ENCODE measurements at regions not wholly inside any gene's neighbourhood (a gene's known extent, or its start where the extent isn't known, plus 50 kb on each side); places are given as distances from the start of the nearest gene placed in this dataset.
A peak's percentile ranks its signal among the peaks of the same experiment; 100 is the strongest.
"Not testable (repeated sequence)": the region's sequence is repeated elsewhere in the genome, so short reads cannot be mapped to it uniquely, and the experiment has no call there.

DNA sequence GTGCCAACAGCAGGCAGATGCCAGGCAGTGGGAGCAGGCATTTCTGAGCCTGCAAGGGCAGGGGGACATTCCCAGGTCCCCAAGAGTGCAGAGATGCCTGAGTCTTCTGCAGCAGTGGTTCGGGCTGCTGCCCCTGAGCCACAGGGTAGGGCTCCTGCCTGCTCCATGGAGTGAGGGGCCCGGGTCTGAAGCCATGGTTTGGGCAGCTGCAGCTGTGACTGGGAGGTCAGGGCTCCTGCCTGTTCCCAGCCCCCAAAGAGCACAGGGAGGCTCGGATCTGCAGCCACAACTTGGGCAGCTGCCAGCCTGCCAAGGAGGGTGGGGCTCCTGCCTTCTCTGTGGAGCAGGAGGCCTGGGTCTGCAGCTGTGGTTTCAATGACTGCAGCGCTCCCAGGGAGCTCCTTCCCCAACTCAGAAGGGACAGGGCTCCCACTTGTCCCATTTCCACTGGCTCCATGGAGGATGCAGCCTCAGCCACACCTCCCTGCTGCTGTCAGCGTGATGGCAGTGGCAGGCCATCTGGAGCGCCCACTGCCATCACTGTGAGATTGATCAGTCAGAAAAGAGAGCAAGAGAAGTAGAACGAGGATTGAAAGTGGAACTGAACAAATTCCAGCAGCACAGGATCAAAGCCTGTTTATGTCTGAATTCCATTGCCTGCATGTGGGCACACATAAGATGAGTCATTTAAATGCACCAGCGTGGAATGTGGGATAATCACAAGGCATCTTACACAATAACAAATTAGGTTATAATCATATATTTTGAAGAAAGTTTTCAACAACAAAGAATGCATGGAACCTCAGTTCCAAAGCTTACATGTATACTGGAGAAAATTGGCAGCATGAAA, 93.1 kb upstream of the CXorf51A start:
- Histone ChIP-seq H3K4me3 (ENCODE audit: control insufficient read depth in 1 of 7, extremely low read depth in 1 of 7, insufficient read depth in 4 of 7, low read depth in 2 of 7, low read length in 6 of 7) (no peak overlapping the region), H3K27ac (ENCODE audit: insufficient read depth in 1 of 2, low read depth in 1 of 2, low read length in 2 of 2, poor library complexity in 1 of 2, severe bottlenecking in 2 of 2) (no peak overlapping the region), H3K27me3 (replicated peaks in 2 of 5; ENCODE audit: control insufficient read depth in 4 of 5, insufficient read depth in 5 of 5, low read length in 4 of 5) (no peaks in the 10 kb centered on the region), H3K36me3 (ENCODE audit: control insufficient read depth in 4 of 4, insufficient read depth in 4 of 4, low read length in 3 of 4) (no peaks in the 10 kb centered on the region), H3K4me1 (ENCODE audit: control extremely low read depth in 1 of 4, control insufficient read depth in 4 of 4, insufficient read depth in 4 of 4, low read length in 3 of 4) (no peaks in the 10 kb centered on the region), H3K9me3 (ENCODE audit: control extremely low read depth in 1 of 5, control insufficient read depth in 4 of 5, insufficient read depth in 2 of 5, low read depth in 1 of 5, low read length in 4 of 5) (peaks cover 0 to 3% (median 0%) of the 10 kb centered on the region in 5 experiments)
- ChIA-PET POLR2A (no interaction called here), CTCF (no interaction called here)
- DNase-seq = no peak
- WGBS (ENCODE audit: insufficient coverage) = 79% methylated on average over 7 of the region's 8 CpGs

DNA sequence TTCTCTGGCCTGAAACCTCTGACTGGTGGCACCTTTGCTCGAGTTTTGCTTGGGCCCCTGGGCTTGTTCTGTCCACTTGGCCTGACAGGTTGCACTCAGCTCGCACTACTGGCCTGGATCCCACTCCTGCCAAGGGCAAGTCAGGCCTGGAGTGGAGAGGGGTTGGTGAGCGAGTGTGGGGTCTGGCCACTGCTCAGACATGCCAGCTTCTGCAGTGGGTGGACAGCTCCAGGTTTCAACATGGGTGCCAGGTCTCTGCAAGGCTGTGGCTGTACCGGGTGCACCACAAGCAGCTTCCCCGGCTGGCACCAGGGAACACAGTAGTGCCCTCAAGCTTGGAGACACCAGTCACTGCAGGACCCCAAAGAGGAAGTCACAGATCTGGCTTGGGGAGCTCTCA, 91.6 kb upstream of the CXorf51A start:
- Histone ChIP-seq H3K27ac (ENCODE audit: insufficient read depth in 1 of 2, low read depth in 1 of 2, low read length in 2 of 2, poor library complexity in 1 of 2, severe bottlenecking in 2 of 2) (no peak overlapping the region), H3K9me3 (ENCODE audit: control extremely low read depth in 1 of 5, control insufficient read depth in 4 of 5, insufficient read depth in 2 of 5, low read depth in 1 of 5, low read length in 4 of 5) (peaks cover 0 to 3% (median 0%) of the 10 kb centered on the region in 5 experiments), H3K4me1 (ENCODE audit: control extremely low read depth in 1 of 4, control insufficient read depth in 4 of 4, insufficient read depth in 4 of 4, low read length in 3 of 4) (no peaks in the 10 kb centered on the region), H3K36me3 (ENCODE audit: control insufficient read depth in 4 of 4, insufficient read depth in 4 of 4, low read length in 3 of 4) (no peaks in the 10 kb centered on the region), H3K27me3 (replicated peaks in 2 of 5; ENCODE audit: control insufficient read depth in 4 of 5, insufficient read depth in 5 of 5, low read length in 4 of 5) (no peaks in the 10 kb centered on the region), H3K4me3 (ENCODE audit: control insufficient read depth in 1 of 7, extremely low read depth in 1 of 7, insufficient read depth in 4 of 7, low read depth in 2 of 7, low read length in 6 of 7) (no peak overlapping the region)
- 83% methylated on average over 3 of the region's 5 CpGs for WGBS (ENCODE audit: insufficient coverage)
- no peak for DNase-seq
- CTCF ChIA-PET = no interaction called here
- POLR2A ChIA-PET = no interaction called here

DNA sequence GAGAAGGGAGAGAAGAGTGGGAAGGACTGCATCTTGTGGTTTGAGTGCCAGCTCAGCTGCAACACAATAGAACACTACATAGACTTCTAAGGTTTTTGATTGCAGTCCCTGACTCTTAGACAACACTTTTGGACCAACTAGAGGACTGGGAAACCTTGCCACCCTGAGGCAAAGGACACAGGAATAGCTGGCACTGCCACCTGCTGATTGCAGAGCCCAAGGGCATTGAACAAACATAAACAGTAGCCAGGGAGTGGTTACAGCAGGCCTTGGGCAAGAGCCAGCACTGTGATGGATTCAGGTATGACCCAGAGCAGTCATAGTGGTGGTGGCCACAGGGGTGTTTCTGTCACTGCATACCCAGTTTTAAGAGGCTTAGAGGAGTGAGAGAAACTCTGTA, 72.5 kb upstream of the CXorf51A start:
- no peak overlapping the region for H3K27ac ChIP-seq (ENCODE audit: insufficient read depth in 1 of 2, low read depth in 1 of 2, low read length in 2 of 2, poor library complexity in 1 of 2, severe bottlenecking in 2 of 2)
- H3K27me3 ChIP-seq (replicated peaks in 2 of 5; ENCODE audit: control insufficient read depth in 4 of 5, insufficient read depth in 5 of 5, low read length in 4 of 5) = no peaks in the 10 kb centered on the region
- no peak for DNase-seq
- H3K36me3 ChIP-seq (ENCODE audit: control insufficient read depth in 4 of 4, insufficient read depth in 4 of 4, low read length in 3 of 4) = no peaks in the 10 kb centered on the region
- peaks cover 0 to 2% (median 0%) of the 10 kb centered on the region in 5 experiments for H3K9me3 ChIP-seq (ENCODE audit: control extremely low read depth in 1 of 5, control insufficient read depth in 4 of 5, insufficient read depth in 2 of 5, low read depth in 1 of 5, low read length in 4 of 5)
- ChIA-PET CTCF (no interaction called here), POLR2A (no interaction called here)
- H3K4me1 ChIP-seq (ENCODE audit: control extremely low read depth in 1 of 4, control insufficient read depth in 4 of 4, insufficient read depth in 4 of 4, low read length in 3 of 4) = no peaks in the 10 kb centered on the region
- H3K4me3 ChIP-seq (ENCODE audit: control insufficient read depth in 1 of 7, extremely low read depth in 1 of 7, insufficient read depth in 4 of 7, low read depth in 2 of 7, low read length in 6 of 7) = no peak overlapping the region

DNA sequence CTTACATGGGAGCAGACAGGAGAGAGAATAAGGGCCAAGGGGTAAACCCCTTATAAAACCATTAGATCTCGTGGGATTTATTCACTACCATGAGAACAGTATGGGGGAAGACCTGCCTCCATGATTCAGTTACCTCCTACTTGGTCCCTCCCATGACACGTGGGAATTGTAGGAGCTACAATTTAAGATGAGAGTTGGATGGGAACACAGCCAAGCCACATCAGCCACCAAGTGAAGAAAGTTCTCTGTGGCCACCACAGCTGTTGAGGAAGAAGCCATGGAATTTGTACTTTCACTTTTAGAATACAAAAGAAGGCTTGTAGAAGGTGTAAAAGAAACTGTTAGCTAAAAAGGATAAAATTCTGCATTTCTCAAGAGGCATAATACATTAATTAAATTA, 67.0 kb upstream of the CXorf51A start:
- WGBS (ENCODE audit: insufficient coverage) = 33% methylated on average over 1 of the region's 2 CpGs
- peak in 1 of 3 donors; percentile 4 for DNase-seq
- H3K36me3 ChIP-seq (ENCODE audit: control insufficient read depth in 4 of 4, insufficient read depth in 4 of 4, low read length in 3 of 4) = no peaks in the 10 kb centered on the region
- POLR2A ChIA-PET = no interaction called here
- no peaks in the 10 kb centered on the region for H3K4me1 ChIP-seq (ENCODE audit: control extremely low read depth in 1 of 4, control insufficient read depth in 4 of 4, insufficient read depth in 4 of 4, low read length in 3 of 4)
- H3K9me3 ChIP-seq (ENCODE audit: control extremely low read depth in 1 of 5, control insufficient read depth in 4 of 5, insufficient read depth in 2 of 5, low read depth in 1 of 5, low read length in 4 of 5) = no peaks in the 10 kb centered on the region
- no peak overlapping the region for H3K4me3 ChIP-seq (ENCODE audit: control insufficient read depth in 1 of 7, extremely low read depth in 1 of 7, insufficient read depth in 4 of 7, low read depth in 2 of 7, low read length in 6 of 7)
- H3K27ac ChIP-seq (ENCODE audit: insufficient read depth in 1 of 2, low read depth in 1 of 2, low read length in 2 of 2, poor library complexity in 1 of 2, severe bottlenecking in 2 of 2) = no peak overlapping the region
- H3K27me3 ChIP-seq (replicated peaks in 2 of 5; ENCODE audit: control insufficient read depth in 4 of 5, insufficient read depth in 5 of 5, low read length in 4 of 5) = no peaks in the 10 kb centered on the region
- CTCF ChIA-PET = no interaction called here

DNA sequence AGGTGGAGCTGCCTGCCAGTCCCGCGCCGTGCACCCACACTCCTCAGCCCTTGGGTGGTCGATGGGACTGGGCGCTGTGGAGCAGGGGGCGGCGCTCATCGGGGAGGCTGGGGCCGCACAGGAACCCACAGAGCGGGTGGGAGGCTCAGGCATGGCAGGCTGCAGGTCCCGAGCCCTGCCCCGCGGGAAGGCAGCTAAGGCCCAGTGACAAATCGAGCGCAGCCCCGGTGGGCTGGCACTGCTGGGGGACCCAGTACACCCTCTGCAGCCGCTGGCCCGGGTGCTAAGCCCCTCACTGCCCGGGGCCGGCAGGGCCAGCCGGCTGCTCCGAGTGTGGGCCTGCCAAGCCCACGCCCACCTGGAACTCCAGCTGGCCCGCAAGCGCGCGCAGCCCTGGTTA, 52.3 kb upstream of the CXorf51A start:
- H3K27ac ChIP-seq (ENCODE audit: insufficient read depth in 1 of 2, low read depth in 1 of 2, low read length in 2 of 2, poor library complexity in 1 of 2, severe bottlenecking in 2 of 2); H3K9me3 ChIP-seq (ENCODE audit: control extremely low read depth in 1 of 5, control insufficient read depth in 4 of 5, insufficient read depth in 2 of 5, low read depth in 1 of 5, low read length in 4 of 5); DNase-seq; H3K27me3 ChIP-seq (replicated peaks in 2 of 5; ENCODE audit: control insufficient read depth in 4 of 5, insufficient read depth in 5 of 5, low read length in 4 of 5); H3K36me3 ChIP-seq (ENCODE audit: control insufficient read depth in 4 of 4, insufficient read depth in 4 of 4, low read length in 3 of 4); POLR2A ChIA-PET; CTCF ChIA-PET; H3K4me3 ChIP-seq (ENCODE audit: control insufficient read depth in 1 of 7, extremely low read depth in 1 of 7, insufficient read depth in 4 of 7, low read depth in 2 of 7, low read length in 6 of 7); H3K4me1 ChIP-seq (ENCODE audit: control extremely low read depth in 1 of 4, control insufficient read depth in 4 of 4, insufficient read depth in 4 of 4, low read length in 3 of 4): not testable (repeated sequence)
- WGBS (ENCODE audit: insufficient coverage) = 94% methylated on average over 13 of the region's 27 CpGs

DNA sequence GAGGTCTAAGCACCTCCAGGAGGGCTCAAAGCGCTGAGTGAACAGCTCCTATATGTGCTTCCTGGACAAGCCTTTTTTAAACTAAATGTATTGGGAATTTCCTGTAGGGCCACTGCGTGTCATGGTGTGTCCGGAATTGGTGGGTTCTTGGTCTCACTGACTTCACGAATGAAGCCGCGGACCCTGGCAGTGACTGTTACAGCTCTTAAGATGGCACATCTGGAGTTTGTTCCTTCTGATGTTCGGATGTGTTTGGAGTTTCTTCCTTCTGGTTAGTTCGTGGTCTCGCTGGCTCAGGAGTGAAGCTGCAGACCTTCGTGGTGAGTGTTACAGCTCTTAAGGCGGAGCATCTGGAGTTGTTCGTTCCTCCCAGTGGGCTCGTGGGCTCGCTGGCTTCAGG, 51.2 kb upstream of the CXorf51A start:
- H3K36me3 ChIP-seq (ENCODE audit: control insufficient read depth in 4 of 4, insufficient read depth in 4 of 4, low read length in 3 of 4); POLR2A ChIA-PET; H3K27ac ChIP-seq (ENCODE audit: insufficient read depth in 1 of 2, low read depth in 1 of 2, low read length in 2 of 2, poor library complexity in 1 of 2, severe bottlenecking in 2 of 2); H3K9me3 ChIP-seq (ENCODE audit: control extremely low read depth in 1 of 5, control insufficient read depth in 4 of 5, insufficient read depth in 2 of 5, low read depth in 1 of 5, low read length in 4 of 5); DNase-seq; H3K27me3 ChIP-seq (replicated peaks in 2 of 5; ENCODE audit: control insufficient read depth in 4 of 5, insufficient read depth in 5 of 5, low read length in 4 of 5); CTCF ChIA-PET; H3K4me3 ChIP-seq (ENCODE audit: control insufficient read depth in 1 of 7, extremely low read depth in 1 of 7, insufficient read depth in 4 of 7, low read depth in 2 of 7, low read length in 6 of 7); H3K4me1 ChIP-seq (ENCODE audit: control extremely low read depth in 1 of 4, control insufficient read depth in 4 of 4, insufficient read depth in 4 of 4, low read length in 3 of 4): not testable (repeated sequence)
- 88% methylated on average over 11 of the region's 14 CpGs for WGBS (ENCODE audit: insufficient coverage)

Measured in common myeloid progenitor, CD34-positive (primary cell).